CD4-positive, alpha-beta T cell (primary cell): ENCODE measurements at regions not wholly inside any gene's neighbourhood (a gene's known extent, or its start where the extent isn't known, plus 50 kb on each side); places are given as distances from the start of the nearest gene placed in this dataset.

Experiments used
- ATAC-seq: fragments of 200-7000 bp; cut with Tn5 transposase; one replicate; pipeline ENCODE4 v1.10.0; 2022; ENCODE audit warnings: mild to moderate bottlenecking; ENCODE audit not compliant: poor library complexity
- CTCF ChIA-PET: fragments of 350-600 bp; sonication (Branson Sonifier 250); formaldehyde crosslinking; loops from one replicate; lab custom pipeline; 2021; ENCODE audit warnings: antibody characterized with exemption, inconsistent platforms; lab: Charles Lee
- POLR2A ChIA-PET: fragments of 350-600 bp; sonication (Branson Sonifier 250); formaldehyde crosslinking; loops from one replicate; lab custom pipeline; 2021; ENCODE audit warnings: antibody characterized with exemption, inconsistent platforms; lab: Charles Lee
- DNase-seq, 14 experiments: peaks; one replicate each; pipeline ENCODE4 v3.0.0-alpha.2; 2013 to 2020; ENCODE audit warnings: mixed read lengths in 2 of 14
- H3K27ac ChIP-seq, 2 donors: one replicate each; pipeline versions ENCODE4 v1.5.1 to v1.7.0; 2013; ENCODE audit warnings: low read length in 2 of 2, low read depth in 1 of 2, mild to moderate bottlenecking in 1 of 2
- H3K27me3 ChIP-seq, 2 experiments: 1 replicate in 1 of 2; 2 replicates in 1 of 2; pipeline versions ENCODE4 v1.6.1 to v1.7.0; 2013; ENCODE audit warnings: low read length in 2 of 2, control low read depth in 1 of 2, mild to moderate bottlenecking in 1 of 2, moderate library complexity in 1 of 2; ENCODE audit not compliant: insufficient read depth in 2 of 2, control insufficient read depth in 1 of 2
- H3K36me3 ChIP-seq: one replicate; pipeline ENCODE4 v1.6.1; 2013; ENCODE audit warnings: low read length, control low read depth; ENCODE audit not compliant: insufficient read depth
- H3K4me1 ChIP-seq: one replicate; pipeline ENCODE4 v1.6.1; 2013; ENCODE audit warnings: low read length, control low read depth; ENCODE audit not compliant: insufficient read depth
- H3K4me3 ChIP-seq: one replicate; pipeline ENCODE4 v1.5.1; 2013; ENCODE audit warnings: mild to moderate bottlenecking, low read length, moderate library complexity
- H3K9me3 ChIP-seq, 2 experiments: 1 replicate in 1 of 2; 2 replicates in 1 of 2; pipeline versions ENCODE4 v1.6.1 to v1.7.0; 2013; ENCODE audit warnings: low read length in 2 of 2, mild to moderate bottlenecking in 2 of 2, control low read depth in 1 of 2, moderate library complexity in 1 of 2; ENCODE audit not compliant: control insufficient read depth in 1 of 2, insufficient read depth in 1 of 2
- H3K27ac Mint-ChIP-seq: one replicate; pipeline ENCODE4 v1.8.0; 2020; ENCODE audit warnings: mixed read lengths
- H3K27me3 Mint-ChIP-seq: one replicate; pipeline ENCODE4 v1.8.0; 2021; ENCODE audit warnings: mixed read lengths
- H3K36me3 Mint-ChIP-seq: one replicate; pipeline ENCODE4 v1.8.0; 2021; ENCODE audit warnings: low read depth, mixed read lengths
- H3K4me1 Mint-ChIP-seq: one replicate; pipeline ENCODE4 v1.8.0; 2021; ENCODE audit warnings: low read depth, mixed read lengths
- H3K4me3 Mint-ChIP-seq: one replicate; pipeline ENCODE4 v1.8.0; 2020; ENCODE audit warnings: mild to moderate bottlenecking, mixed read lengths
- H3K9me3 Mint-ChIP-seq: one replicate; pipeline ENCODE4 v1.8.0; 2020; ENCODE audit warnings: mixed read lengths
- CTCF ChIP-seq: fragments of 200-600 bp; IDR thresholded peaks from one replicate; pipeline ENCODE4 v1.8.0; 2022; ENCODE audit warnings: antibody characterized with exemption, mild to moderate bottlenecking
- intact Hi-C, 2 experiments: fragments of 100-400 bp; cut with DNase I in 1 of 2; cut with micrococcal nuclease in 1 of 2; formaldehyde crosslinking; loops; one replicate each; pipeline versions ENCODE4 v1.15.1 to v1.9.0; 2023 to 2025; cut with DNase I, micrococcal nuclease

DNA sequence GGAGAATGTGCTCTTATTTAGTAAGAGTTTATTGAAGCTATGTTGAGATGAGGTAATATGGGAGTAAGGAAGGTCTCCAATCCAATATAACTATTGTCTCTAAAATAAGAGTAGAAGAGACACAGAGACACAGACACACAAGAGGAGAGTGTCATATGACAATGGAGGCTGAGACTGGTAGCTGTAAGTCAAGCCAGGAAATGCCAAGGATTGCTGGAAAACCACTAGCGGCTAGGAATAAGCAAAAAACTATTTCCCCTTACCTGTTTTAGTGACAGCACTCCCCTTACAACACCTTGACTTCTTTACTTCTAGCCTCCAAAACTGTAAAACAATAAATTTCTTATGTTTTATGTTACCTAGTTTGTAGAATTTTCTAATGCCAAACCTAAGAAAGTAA, 1652.8 kb downstream of the LRRC4C start:
- no peaks in the 10 kb centered on the region for H3K27me3 Mint-ChIP-seq
- no peaks in the 10 kb centered on the region for H3K36me3 ChIP-seq
- no peak overlapping the region for H3K27ac Mint-ChIP-seq
- no peak for TF ChIP-seq CTCF
- ATAC-seq = no peak
- intact Hi-C loops = no loop called here
- CTCF ChIA-PET = no interaction called here
- H3K27me3 ChIP-seq = no peaks in the 10 kb centered on the region
- peaks cover 9% of the 10 kb centered on the region for H3K9me3 Mint-ChIP-seq
- H3K27ac ChIP-seq = no peak overlapping the region
- no peak overlapping the region for H3K4me3 ChIP-seq
- H3K4me3 Mint-ChIP-seq = no peak overlapping the region
- DNase-seq = no peak
- H3K36me3 Mint-ChIP-seq = no peaks in the 10 kb centered on the region
- H3K4me1 Mint-ChIP-seq = no peaks in the 10 kb centered on the region
- H3K9me3 ChIP-seq = peaks cover 10 to 15% of the 10 kb centered on the region in 2 experiments
- H3K4me1 ChIP-seq = no peaks in the 10 kb centered on the region
- POLR2A ChIA-PET = no interaction called here

DNA sequence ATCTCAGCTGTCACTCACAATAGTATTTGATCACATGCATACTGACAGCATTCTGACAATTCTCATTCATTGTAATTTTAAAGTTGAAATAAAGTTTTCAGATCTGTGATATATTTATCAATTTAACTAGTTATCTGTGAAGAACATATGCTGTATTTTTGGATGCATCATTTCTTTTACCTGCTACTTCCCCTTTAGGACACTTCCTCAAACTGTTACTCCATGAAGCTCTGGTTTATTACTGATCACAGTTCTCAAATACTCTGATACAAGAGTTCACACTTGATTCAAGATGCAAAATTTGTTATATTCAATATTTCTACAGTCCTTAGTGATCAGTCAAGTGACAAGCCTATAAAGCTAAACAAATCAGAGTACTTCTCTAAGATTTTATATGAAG, 1655.2 kb downstream of the LRRC4C start:
- no peak overlapping the region for H3K4me3 Mint-ChIP-seq
- DNase-seq (no peak), ATAC-seq (no peak)
- intact Hi-C loops = no loop called here
- no peak overlapping the region for H3K4me3 ChIP-seq
- H3K36me3 Mint-ChIP-seq = no peaks in the 10 kb centered on the region
- TF ChIP-seq CTCF = no peak
- H3K27ac ChIP-seq = no peak overlapping the region
- H3K9me3 Mint-ChIP-seq = peaks cover 10% of the 10 kb centered on the region
- H3K27me3 Mint-ChIP-seq = no peaks in the 10 kb centered on the region
- H3K4me1 ChIP-seq = no peaks in the 10 kb centered on the region
- no peaks in the 10 kb centered on the region for H3K36me3 ChIP-seq
- ChIA-PET POLR2A (no interaction called here), CTCF (no interaction called here)
- peaks cover 3 to 4% of the 10 kb centered on the region in 2 experiments for H3K9me3 ChIP-seq
- H3K27me3 ChIP-seq = no peaks in the 10 kb centered on the region
- H3K27ac Mint-ChIP-seq = no peak overlapping the region
- H3K4me1 Mint-ChIP-seq = no peaks in the 10 kb centered on the region

DNA sequence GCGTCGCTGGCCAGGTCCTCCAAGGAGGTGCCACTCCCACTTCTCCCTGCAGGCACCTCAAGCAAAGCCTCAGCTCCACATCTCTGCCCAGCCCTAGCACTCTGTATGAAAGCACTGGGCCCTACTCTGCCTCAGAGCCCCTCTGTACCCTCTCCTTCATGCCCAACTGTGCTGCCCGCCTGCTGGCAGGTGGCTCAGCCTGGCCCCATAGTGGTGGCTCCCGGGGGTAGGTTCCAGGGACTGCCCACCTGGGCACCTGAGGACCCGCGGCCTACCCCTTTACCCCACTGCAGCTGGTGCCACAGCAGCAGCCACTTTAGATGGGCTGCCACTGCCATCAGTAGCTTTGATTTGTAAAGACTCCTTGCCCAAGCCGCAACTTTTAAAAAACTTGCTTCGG, 1672.8 kb downstream of the LRRC4C start:
- no peak overlapping the region for H3K27ac ChIP-seq
- no peaks in the 10 kb centered on the region for H3K9me3 Mint-ChIP-seq
- no peak for ATAC-seq
- H3K27ac Mint-ChIP-seq = no peak overlapping the region
- no peak for DNase-seq
- ChIA-PET CTCF (no interaction called here), POLR2A (no interaction called here)
- no peaks in the 10 kb centered on the region for H3K36me3 ChIP-seq
- H3K4me3 Mint-ChIP-seq = no peak overlapping the region
- no peaks in the 10 kb centered on the region for H3K27me3 ChIP-seq
- no peaks in the 10 kb centered on the region for H3K27me3 Mint-ChIP-seq
- H3K4me1 ChIP-seq = no peaks in the 10 kb centered on the region
- no peaks in the 10 kb centered on the region for H3K4me1 Mint-ChIP-seq
- no peak for TF ChIP-seq CTCF
- no peak overlapping the region for H3K4me3 ChIP-seq
- intact Hi-C loops = no loop called here
- peaks cover 0 to 23% of the 10 kb centered on the region in 2 experiments for H3K9me3 ChIP-seq
- no peaks in the 10 kb centered on the region for H3K36me3 Mint-ChIP-seq
